MCF 10A (cell line): ENCODE measurements at regions not wholly inside any gene's neighbourhood (a gene's known extent, or its start where the extent isn't known, plus 50 kb on each side); places are given as distances from the start of the nearest gene placed in this dataset.

Source experiments
- BruUV-seq: library from RNA; stranded (reverse); fragments of 400-500 nt; replicated peaks from 2 replicates; lab custom pipeline; 2021; lab: Mats Ljungman, UMichigan
- CTCF ChIA-PET: fragments of 300-600 bp; sonication (Branson Sonifier 250); formaldehyde crosslinking; extraction: SDS; loops from one replicate; lab custom pipeline; 2021; ENCODE audit warnings: antibody characterized with exemption, inconsistent platforms; lab: Yijun Ruan, JAX
- POLR2A ChIA-PET: fragments of 300-600, 350-650 bp; sonication (Branson Sonifier 250); formaldehyde crosslinking; extraction: SDS; loops from one replicate; lab custom pipeline; 2020; ENCODE audit warnings: antibody characterized with exemption, inconsistent platforms; lab: Yijun Ruan, JAX
- DNase-seq: peaks from one replicate; pipeline ENCODE4 v3.0.0-alpha.2; 2018; ENCODE audit not compliant: unreplicated experiment
- H3K27ac Mint-ChIP-seq: one replicate; pipeline ENCODE4 v1.8.0; 2022; ENCODE audit warnings: mild to moderate bottlenecking, low read depth, mixed read lengths; ENCODE audit not compliant: unreplicated experiment
- H3K27me3 Mint-ChIP-seq: one replicate; pipeline ENCODE4 v1.8.0; 2022; ENCODE audit warnings: mixed read lengths; ENCODE audit not compliant: insufficient read depth, unreplicated experiment
- H3K36me3 Mint-ChIP-seq: one replicate; pipeline ENCODE4 v1.8.0; 2022; ENCODE audit warnings: mild to moderate bottlenecking, moderate library complexity, mixed read lengths; ENCODE audit not compliant: insufficient read depth, unreplicated experiment
- H3K4me1 Mint-ChIP-seq: one replicate; pipeline ENCODE4 v1.8.0; 2022; ENCODE audit warnings: mixed read lengths; ENCODE audit not compliant: insufficient read depth, unreplicated experiment
- H3K4me3 Mint-ChIP-seq: one replicate; pipeline ENCODE4 v1.8.0; 2022; ENCODE audit warnings: mild to moderate bottlenecking, moderate library complexity, mixed read lengths; ENCODE audit not compliant: unreplicated experiment
- H3K9me3 Mint-ChIP-seq: one replicate; pipeline ENCODE4 v1.8.0; 2022; ENCODE audit warnings: mixed read lengths; ENCODE audit not compliant: unreplicated experiment
- CTCF ChIP-seq: fragments of 200-600 bp; IDR thresholded peaks from one replicate; pipeline ENCODE4 v1.8.0; 2022; ENCODE audit warnings: antibody characterized with exemption, mild to moderate bottlenecking; ENCODE audit not compliant: unreplicated experiment
- intact Hi-C: fragments of 100-400 bp; cut with micrococcal nuclease; formaldehyde crosslinking; loops from 2 replicates; pipeline ENCODE4 v1.14.1; 2022

- H3K27me3 Mint-ChIP-seq, result no peaks in the 10 kb centered on the region
Measured at GRCh38 chr10:117694190-117694589, 151.6 kb downstream of the EMX2 start.

GRCh38 chr10:117697402-117697801 lies 154.9 kb downstream of the EMX2 start:
- ChIA-PET POLR2A (interaction anchor here (1.1 kb wide), 1 partner anchor 17 kb away, joined by 3 read pairs; no protein-coding TSS in a partner anchor), CTCF (interaction anchor here (0.6 kb wide), 1 partner anchor 23 kb away, joined by 4 read pairs; no protein-coding TSS in a partner anchor)
- Mint-ChIP-seq H3K4me1 (peaks cover 20% of the 10 kb centered on the region), H3K27ac (no peak overlapping the region), H3K27me3 (no peaks in the 10 kb centered on the region), H3K36me3 (no peaks in the 10 kb centered on the region), H3K4me3 (no peak overlapping the region), H3K9me3 (no peaks in the 10 kb centered on the region)
- intact Hi-C loops, result no loop called here
- BruUV-seq, result no TSS peak
- no peak for DNase-seq
- no peak for TF ChIP-seq CTCF

More at GRCh38 chr10:117694190-117694589, 151.6 kb downstream of the EMX2 start:
- H3K9me3 Mint-ChIP-seq, result no peaks in the 10 kb centered on the region
- intact Hi-C loops, result no loop called here
- no peak for DNase-seq
- BruUV-seq, result no TSS peak
- TF ChIP-seq CTCF, result no peak
- no peak overlapping the region for H3K27ac Mint-ChIP-seq
- ChIA-PET POLR2A (no interaction called here), CTCF (no interaction called here)
- no peak overlapping the region for H3K4me3 Mint-ChIP-seq
- H3K4me1 Mint-ChIP-seq, result peaks cover 5% of the 10 kb centered on the region
- H3K36me3 Mint-ChIP-seq, result no peaks in the 10 kb centered on the region

GRCh38 chr10:117698809-117699208 lies 156.3 kb downstream of the EMX2 start:
- no peak for TF ChIP-seq CTCF
- POLR2A ChIA-PET, result no interaction called here
- peak overlapping the region; percentile 77 for H3K27ac Mint-ChIP-seq
- H3K4me1 Mint-ChIP-seq, result peaks cover 20% of the 10 kb centered on the region
- H3K9me3 Mint-ChIP-seq, result no peaks in the 10 kb centered on the region
- H3K27me3 Mint-ChIP-seq, result no peaks in the 10 kb centered on the region
- H3K36me3 Mint-ChIP-seq, result no peaks in the 10 kb centered on the region
- no TSS peak for BruUV-seq
- CTCF ChIA-PET, result no interaction called here
- no peak overlapping the region for H3K4me3 Mint-ChIP-seq
- intact Hi-C loops, result no loop called here
- no peak for DNase-seq

GRCh38 chr10:117699436-117700075 lies 157.0 kb downstream of the EMX2 start:
- Mint-ChIP-seq H3K36me3 (no peaks in the 10 kb centered on the region), H3K4me3 (no peak overlapping the region)

More at GRCh38 chr10:117699436-117700075, 157.0 kb downstream of the EMX2 start:
- BruUV-seq, result no TSS peak
- peak; percentile 71 for DNase-seq
- ChIA-PET CTCF (interaction anchor here (0.6 to 1.0 kb wide), 3 partner anchors 14 to 521 kb away, joined by 3 read pairs; no protein-coding TSS in a partner anchor), POLR2A (no interaction called here)
- intact Hi-C loops, result no loop called here
- peaks cover 20% of the 10 kb centered on the region for H3K4me1 Mint-ChIP-seq
- no peaks in the 10 kb centered on the region for H3K27me3 Mint-ChIP-seq
- H3K9me3 Mint-ChIP-seq, result no peaks in the 10 kb centered on the region
- H3K27ac Mint-ChIP-seq, result peak overlapping the region; percentile 77
- TF ChIP-seq CTCF, result no peak
